SK-N-SH treated with all-trans-retinoic acid at 6 μM for 48 hours (cell line): ENCODE measurements at regions not wholly inside any gene's neighbourhood (a gene's known extent, or its start where the extent isn't known, plus 50 kb on each side); places are given as distances from the start of the nearest gene placed in this dataset.

Experiments used
- ATAC-seq: fragments of 200-7000 bp; cut with Tn5 transposase; 3 replicates; pipeline ENCODE4 v1.9.1; 2020; ENCODE audit warnings: mild to moderate bottlenecking, moderate library complexity
- ARNTL ChIP-seq: fragments of 450-650 bp; formaldehyde crosslinking; IDR thresholded peaks from 2 replicates; pipeline ENCODE4 v1.5.0; 2020; ENCODE audit warnings: low read depth, mild to moderate bottlenecking, moderate library complexity, borderline replicate concordance
- BACH2 ChIP-seq: fragments of 250-450 bp; sonication (Bioruptor Pico); IDR thresholded peaks from 2 replicates; pipeline ENCODE4 v1.9.0; 2021; ENCODE audit warnings: mild to moderate bottlenecking, borderline replicate concordance
- CREB5 ChIP-seq: fragments of 250-450 bp; sonication (Bioruptor Pico); IDR thresholded peaks from 2 replicates; pipeline ENCODE4 v1.5.1; 2020; ENCODE audit warnings: low read depth, mild to moderate bottlenecking, moderate library complexity
- CSDC2 ChIP-seq: fragments of 250-450 bp; sonication (Bioruptor Pico); IDR thresholded peaks from 2 replicates; pipeline ENCODE4 v1.5.0; 2020; ENCODE audit warnings: mild to moderate bottlenecking, moderate library complexity
- CSRNP3 ChIP-seq: fragments of 250-450 bp; sonication (Bioruptor Pico); IDR thresholded peaks from 2 replicates; pipeline ENCODE4 v1.5.1; 2021; ENCODE audit warnings: mild to moderate bottlenecking, moderate library complexity
- ESRRG ChIP-seq: fragments of 250-450 bp; sonication (Bioruptor Pico); IDR thresholded peaks from 2 replicates; pipeline ENCODE4 v1.6.1; 2021; ENCODE audit warnings: mild to moderate bottlenecking
- GLIS3 ChIP-seq: fragments of 250-450 bp; sonication (Bioruptor Pico); IDR thresholded peaks from 2 replicates; pipeline ENCODE4 v1.5.0; 2020; ENCODE audit warnings: mild to moderate bottlenecking, moderate library complexity
- ISL1 ChIP-seq: fragments of 250-450 bp; sonication (Bioruptor Pico); IDR thresholded peaks from 2 replicates; pipeline ENCODE4 v2.1.2; 2022; ENCODE audit warnings: mild to moderate bottlenecking, moderate library complexity
- OSR1 ChIP-seq: fragments of 250-450 bp; sonication (Bioruptor Pico); IDR thresholded peaks from 2 replicates; pipeline ENCODE4 v1.8.0; 2022; ENCODE audit warnings: moderate library complexity, mild to moderate bottlenecking, inconsistent platforms
- PATZ1 ChIP-seq: fragments of 250-450 bp; sonication (Bioruptor Pico); IDR thresholded peaks from 2 replicates; pipeline ENCODE4 v1.8.0; 2020; ENCODE audit warnings: mild to moderate bottlenecking, moderate library complexity, borderline replicate concordance
- POU6F1 ChIP-seq: fragments of 250-450 bp; sonication (Bioruptor Pico); IDR thresholded peaks from 2 replicates; pipeline ENCODE4 v1.8.0; 2021; ENCODE audit warnings: low read depth, mild to moderate bottlenecking, moderate library complexity, borderline replicate concordance
- PPARA ChIP-seq: fragments of 250-450 bp; sonication (Bioruptor Pico); IDR thresholded peaks from 2 replicates; pipeline ENCODE4 v1.5.0; 2020; ENCODE audit warnings: mild to moderate bottlenecking, borderline replicate concordance
- RARB ChIP-seq: fragments of 250-450 bp; sonication (Bioruptor Pico); IDR thresholded peaks from 2 replicates; pipeline ENCODE4 v1.8.0; 2021; ENCODE audit warnings: mild to moderate bottlenecking, moderate library complexity
- SNAI2 ChIP-seq: fragments of 250-450 bp; sonication (Bioruptor Pico); IDR thresholded peaks from 2 replicates; pipeline ENCODE4 v1.5.0; 2020; ENCODE audit warnings: mild to moderate bottlenecking, moderate library complexity
- TCF4 ChIP-seq: fragments of 250-450 bp; sonication (Bioruptor Pico); IDR thresholded peaks from 2 replicates; pipeline ENCODE4 v1.8.0; 2021; ENCODE audit warnings: mild to moderate bottlenecking, moderate library complexity, borderline replicate concordance
- TOX ChIP-seq: fragments of 250-450 bp; sonication (Bioruptor Pico); IDR thresholded peaks from 2 replicates; pipeline ENCODE4 v1.8.0; 2021; ENCODE audit warnings: mild to moderate bottlenecking, moderate library complexity, borderline replicate concordance
- TSHZ2 ChIP-seq: fragments of 250-450 bp; sonication (Bioruptor Pico); IDR thresholded peaks from 2 replicates; pipeline ENCODE4 v1.5.0; 2020; ENCODE audit warnings: mild to moderate bottlenecking, moderate library complexity
- ZFP3 ChIP-seq: fragments of 250-450 bp; sonication (Bioruptor Pico); IDR thresholded peaks from 2 replicates; pipeline ENCODE4 v1.5.0; 2020; ENCODE audit warnings: mild to moderate bottlenecking, moderate library complexity
- ZNF565 ChIP-seq: fragments of 450-650 bp; formaldehyde crosslinking; conservative IDR thresholded peaks from 2 replicates; pipeline ENCODE4 v1.5.0; 2020; ENCODE audit warnings: low read depth, mild to moderate bottlenecking, moderate library complexity
- ZNF8 ChIP-seq: fragments of 450-650 bp; formaldehyde crosslinking; IDR thresholded peaks from 2 replicates; pipeline ENCODE4 v1.5.0; 2020; ENCODE audit warnings: mild to moderate bottlenecking, moderate library complexity

GRCh38 chr1:182173808-182174512 lies 112.4 kb upstream of the ZNF648 start:
- ATAC-seq, result no peak
- TF ChIP-seq SNAI2 (no peak), CSDC2 (CRISPR knock-in tag) (no peak), ISL1 (CRISPR knock-in tag) (no peak), ZNF565 (CRISPR knock-in tag) (no peak), BACH2 (CRISPR knock-in tag) (no peak), ZFP3 (CRISPR knock-in tag) (no peak), PPARA (CRISPR knock-in tag) (no peak), ARNTL (CRISPR knock-in tag) (no peak), OSR1 (CRISPR knock-in tag) (no peak), CREB5 (CRISPR knock-in tag) (no peak), ESRRG (no peak), TSHZ2 (CRISPR knock-in tag) (no peak), GLIS3 (no peak)
- TF ChIP-seq, all 23 proteins: peak for 0

GRCh38 chr1:182172699-182173098 lies 111.2 kb upstream of the ZNF648 start:
- no peak for ATAC-seq
- no peak for TF ChIP-seq GLIS3
- TF ChIP-seq CSRNP3 (CRISPR knock-in tag), result no peak
- no peak for TF ChIP-seq ARNTL (CRISPR knock-in tag)
- no peak for TF ChIP-seq ISL1 (CRISPR knock-in tag)
- TF ChIP-seq ZNF8, result no peak
- no peak for TF ChIP-seq POU6F1 (CRISPR knock-in tag)
- no peak for TF ChIP-seq SNAI2
- TF ChIP-seq RARB, result no peak
- no peak for TF ChIP-seq PATZ1 (CRISPR knock-in tag)
- no peak for TF ChIP-seq ESRRG
- TF ChIP-seq CSDC2 (CRISPR knock-in tag), result no peak
- no peak for TF ChIP-seq TCF4 (CRISPR knock-in tag)
- TF ChIP-seq TOX, result no peak
- no peak for TF ChIP-seq TSHZ2 (CRISPR knock-in tag)
